AG10803 (cell line): ENCODE measurements at regions not wholly inside any gene's neighbourhood (a gene's known extent, or its start where the extent isn't known, plus 50 kb on each side); places are given as distances from the start of the nearest gene placed in this dataset.

Experiments
- DNase-seq: peaks from one replicate; pipeline ENCODE4 v3.0.0; 2010; ENCODE audit warnings: low read depth
- H3K4me3 ChIP-seq: 2 replicates; pipeline ENCODE4 v1.5.1; 2011; ENCODE audit warnings: mild to moderate bottlenecking, low read length, control low read depth
- CTCF ChIP-seq: conservative IDR thresholded peaks from 2 replicates; pipeline ENCODE4 v1.5.1; 2011; ENCODE audit warnings: mild to moderate bottlenecking, low read length, control low read depth, inconsistent platforms

GRCh38 chr2:12842917-12843316 is 126.2 kb downstream of the TRIB2 start:
- no peak for TF ChIP-seq CTCF
- no peak for DNase-seq
- H3K4me3 ChIP-seq, result no peak overlapping the region

- no peak overlapping the region for H3K4me3 ChIP-seq
- no peak for TF ChIP-seq CTCF
- no peak for DNase-seq
Measured at GRCh38 chr2:12844511-12844910, 127.8 kb downstream of the TRIB2 start.

- peak; percentile 51 for DNase-seq
- TF ChIP-seq CTCF, result no peak
- H3K4me3 ChIP-seq, result no peak overlapping the region
Measured at GRCh38 chr2:12847694-12848575, 131.2 kb downstream of the TRIB2 start.

GRCh38 chr2:12852135-12852534 is 135.4 kb downstream of the TRIB2 start:
- no peak overlapping the region for H3K4me3 ChIP-seq
- no peak for TF ChIP-seq CTCF
- no peak for DNase-seq

- H3K4me3 ChIP-seq, result no peak overlapping the region
- no peak for DNase-seq
- TF ChIP-seq CTCF, result no peak
Measured at GRCh38 chr2:12854001-12854530, 137.3 kb downstream of the TRIB2 start.

GRCh38 chr2:12855508-12855907 is 138.8 kb downstream of the TRIB2 start:
- H3K4me3 ChIP-seq, result no peak overlapping the region
- no peak for DNase-seq
- TF ChIP-seq CTCF, result no peak
